Ovary (tissue), 7 donors: ENCODE measurements at regions not wholly inside any gene's neighbourhood (a gene's known extent, or its start where the extent isn't known, plus 50 kb on each side); places are given as distances from the start of the nearest gene placed in this dataset.
"Not testable (repeated sequence)": the region's sequence is repeated elsewhere in the genome, so short reads cannot be mapped to it uniquely, and the experiment has no call there.

Experiments used
- DNase-seq, 5 donors: peaks; one replicate each; pipeline ENCODE4 v3.0.0-alpha.2; 2019 to 2020
- H3K27ac ChIP-seq, 2 donors: fragments of 200-600 bp; one replicate each; pipeline versions ENCODE4 v1.5.1 to v1.8.0; 2019 to 2022
- H3K27me3 ChIP-seq: fragments of 200-600 bp; one replicate; pipeline ENCODE4 v1.8.0; 2022
- H3K36me3 ChIP-seq: fragments of 200-600 bp; sonication (generic); one replicate; pipeline ENCODE4 v1.5.1; 2019
- H3K4me1 ChIP-seq: one replicate; pipeline ENCODE4 v1.8.1; 2013; ENCODE audit warnings: mild to moderate bottlenecking, moderate library complexity; ENCODE audit not compliant: insufficient read depth
- H3K4me3 ChIP-seq: fragments of 200-600 bp; sonication (generic); one replicate; pipeline ENCODE4 v1.5.1; 2017
- H3K9me3 ChIP-seq, 2 donors: fragments of 200-600 bp in 1 of 2; sonication (generic) in 1 of 2; one replicate each; pipeline versions ENCODE4 v1.5.1 to v1.8.1; 2013 to 2019; ENCODE audit warnings: mild to moderate bottlenecking in 1 of 2, moderate library complexity in 1 of 2
- CTCF ChIP-seq, 3 donors: fragments of 450-650 bp in 2 of 3; fragments of 200-600 bp in 1 of 3; IDR thresholded peaks; one replicate each; pipeline versions ENCODE4 v1.5.1 to v1.8.0; 2016 to 2022; ENCODE audit warnings: antibody characterized with exemption in 3 of 3, mild to moderate bottlenecking in 1 of 3
- EP300 ChIP-seq: sonication (generic); formaldehyde crosslinking; IDR thresholded peaks from one replicate; pipeline ENCODE4 v1.6.1; 2017; ENCODE audit warnings: antibody characterized with exemption
- POLR2A ChIP-seq: fragments of 450-650 bp; IDR thresholded peaks from one replicate; pipeline ENCODE4 v1.6.1; 2017; ENCODE audit warnings: antibody characterized with exemption, mild to moderate bottlenecking, moderate library complexity
- WGBS, 3 donors: extraction: QIAGEN DNeasy Blood & Tissue Kit in 1 of 3; methylation state at CpG; one replicate each; pipeline versions ENCODE4 v1.1.5 to v1.1.7; 2013 to 2017; 5-methylcytosine and 5-hydroxymethylcytosine counted together
- intact Hi-C, 4 donors: fragments of 100-400 bp; cut with DNase I; formaldehyde crosslinking; loops; one replicate each; pipeline versions ENCODE4 v1.11.0 to v1.15.1; 2022 to 2023
- donor health status: DM: no; HTN: no; CAD: no; lungs with moderate emphysema.
- donor health status: DM: no; HTN: no; CAD: no.
- donor health status: Bipolar disorder and iron deficiency.
- donor health status: DM: no; HTN: no; CAD: no.
- donor health status: DM: yes; HTN: yes; CAD: no.

- Histone ChIP-seq H3K4me1 (peaks cover 3% of the 10 kb centered on the region), H3K4me3 (no peak overlapping the region), H3K27ac (no peak overlapping the region), H3K27me3 (no peaks in the 10 kb centered on the region), H3K36me3 (no peaks in the 10 kb centered on the region), H3K9me3 (no peaks in the 10 kb centered on the region)
- intact Hi-C loops = no loop called here
- WGBS, 3 donors = 91 to 96% (median 94%) methylated on average over 1 of the region's 1 CpG
- no peak for DNase-seq
- TF ChIP-seq POLR2A (no peak), EP300 (no peak), CTCF (IDR thresholded peaks at IDR 0.05) (no peak)
These were observed 115.3 kb upstream of the ECI2 start for GRCh38 chr6:4250645-4251044.

- H3K36me3 ChIP-seq, intact Hi-C loops, H3K27me3 ChIP-seq, H3K4me3 ChIP-seq, H3K4me1 ChIP-seq, H3K9me3 ChIP-seq, H3K27ac ChIP-seq, DNase-seq: not testable (repeated sequence)
- WGBS, 3 donors = 62 to 95% (median 64%) methylated on average over 1 of the region's 1 CpG
These were observed 108.5 kb upstream of the ECI2 start for GRCh38 chr6:4243832-4244231.

- Histone ChIP-seq H3K9me3 (no peaks in the 10 kb centered on the region), H3K36me3 (no peaks in the 10 kb centered on the region), H3K4me3 (no peak overlapping the region), H3K27me3 (no peaks in the 10 kb centered on the region), H3K27ac (no peak overlapping the region), H3K4me1 (no peaks in the 10 kb centered on the region)
- 91 to 96% (median 94%) methylated on average over 3 of the region's 3 CpGs for WGBS, 3 donors
- DNase-seq = no peak
- TF ChIP-seq EP300 (no peak), POLR2A (no peak)
- intact Hi-C loops = no loop called here
These were observed 107.9 kb upstream of the ECI2 start for GRCh38 chr6:4243237-4243636.

- Histone ChIP-seq H3K36me3 (no peaks in the 10 kb centered on the region), H3K9me3 (no peaks in the 10 kb centered on the region), H3K27me3 (no peaks in the 10 kb centered on the region), H3K4me1 (no peaks in the 10 kb centered on the region), H3K4me3 (no peak overlapping the region), H3K27ac (no peak overlapping the region)
- intact Hi-C loops = no loop called here
- 80 to 88% (median 84%) methylated on average over 4 of the region's 4 CpGs for WGBS, 3 donors
- no peak for TF ChIP-seq EP300
- TF ChIP-seq POLR2A = no peak
- DNase-seq = no peak
These were observed 107.2 kb upstream of the ECI2 start for GRCh38 chr6:4242601-4243000.

- H3K4me1 ChIP-seq = no peaks in the 10 kb centered on the region
- no peaks in the 10 kb centered on the region for H3K27me3 ChIP-seq
- intact Hi-C loops = no loop called here
- no peak for DNase-seq
- H3K9me3 ChIP-seq = no peaks in the 10 kb centered on the region
- no peak overlapping the region for H3K27ac ChIP-seq
- no peak overlapping the region for H3K4me3 ChIP-seq
- H3K36me3 ChIP-seq = no peaks in the 10 kb centered on the region
- TF ChIP-seq POLR2A (no peak), CTCF (IDR thresholded peaks at IDR 0.05) (no peak), EP300 (no peak)
- 85 to 94% (median 89%) methylated on average over 2 of the region's 2 CpGs for WGBS, 3 donors
These were observed 104.8 kb upstream of the ECI2 start for GRCh38 chr6:4240148-4240547.

- TF ChIP-seq EP300 (no peak), POLR2A (no peak), CTCF (IDR thresholded peaks at IDR 0.05) (no peak)
- WGBS, 3 donors = 59 to 84% (median 77%) methylated on average over 9 of the region's 9 CpGs
- no peaks in the 10 kb centered on the region for H3K9me3 ChIP-seq
- no peak for DNase-seq
- no peaks in the 10 kb centered on the region for H3K36me3 ChIP-seq
- H3K4me3 ChIP-seq = no peak overlapping the region
- no peaks in the 10 kb centered on the region for H3K27me3 ChIP-seq
- H3K4me1 ChIP-seq = no peaks in the 10 kb centered on the region
- intact Hi-C loops = no loop called here
- no peak overlapping the region for H3K27ac ChIP-seq
These were observed 89.9 kb upstream of the ECI2 start for GRCh38 chr6:4225161-4225872.
